ENCODE measurements at regions not wholly inside any gene's neighbourhood (a gene's known extent, or its start where the extent isn't known, plus 50 kb on each side); places are given as distances from the start of the nearest gene placed in this dataset.

GRCh38 chr1:164991763-164992314 lies 364.7 kb downstream of the LMX1A start:
- H3K9me3 ChIP-seq (ENCODE audit: low read length) = no peaks in the 10 kb centered on the region
- H3F3A ChIP-seq (ENCODE audit: insufficient read depth, low read length, poor library complexity, severe bottlenecking) = no peaks in the 10 kb centered on the region

GRCh38 chr1:164983023-164983650 lies 373.4 kb downstream of the LMX1A start:
- H4K20me1 ChIP-seq (ENCODE audit: insufficient read depth) = no peaks in the 10 kb centered on the region
- no peaks in the 10 kb centered on the region for H3K79me2 ChIP-seq (replicated peaks; ENCODE audit: insufficient read depth, low read length)
- TF ChIP-seq TAF1 (IDR thresholded peaks at IDR 0.05; ENCODE audit: low read depth) (no peak), SMC3 (conservative IDR thresholded peaks at IDR 0.05; ENCODE audit: poor library complexity) (no peak), EZH2 (IDR thresholded peaks at IDR 0.05; ENCODE audit: borderline replicate concordance, insufficient read depth, low read length, poor library complexity, severe bottlenecking) (no peak), RAD21 (conservative IDR thresholded peaks at IDR 0.05) (no peak), REST (IDR thresholded peaks at IDR 0.05; ENCODE audit: borderline replicate concordance) (no peak), CTCF (IDR thresholded peaks at IDR 0.05; ENCODE audit: poor library complexity, severe bottlenecking) (no peak), MXI1 (conservative IDR thresholded peaks at IDR 0.05; ENCODE audit: poor library complexity, severe bottlenecking) (no peak), EP300 (conservative IDR thresholded peaks at IDR 0.05; ENCODE audit: poor library complexity, severe bottlenecking) (no peak), POLR2AphosphoS5 (IDR thresholded peaks at IDR 0.05) (no peak)
- no peak overlapping the region for H3K4me2 ChIP-seq (ENCODE audit: low read length)
- no peaks in the 10 kb centered on the region for H3K36me3 ChIP-seq (ENCODE audit: insufficient read depth, low read length)
- no peaks in the 10 kb centered on the region for H3F3A ChIP-seq (ENCODE audit: insufficient read depth, low read length, poor library complexity, severe bottlenecking)
- H3K27ac ChIP-seq (ENCODE audit: low read length) = peak overlapping the region; percentile 10
- no peak overlapping the region for H3K4me3 ChIP-seq (ENCODE audit: low read length)
- no peaks in the 10 kb centered on the region for H3K27me3 ChIP-seq (ENCODE audit: insufficient read depth, low read depth, low read length)
- H3K9ac ChIP-seq (ENCODE audit: low read length) = no peak overlapping the region
- no peak overlapping the region for H2AFZ ChIP-seq (ENCODE audit: low read depth, low read length)
- H3K9me3 ChIP-seq (ENCODE audit: low read length) = no peaks in the 10 kb centered on the region
- no peaks in the 10 kb centered on the region for H3K9me2 ChIP-seq (ENCODE audit: insufficient read depth, low read length)

More at GRCh38 chr1:164991763-164992314, 364.7 kb downstream of the LMX1A start:
- TF ChIP-seq RAD21 (conservative IDR thresholded peaks at IDR 0.05) (no peak), REST (IDR thresholded peaks at IDR 0.05; ENCODE audit: borderline replicate concordance) (no peak)
- Histone ChIP-seq H3K36me3 (ENCODE audit: insufficient read depth, low read length) (no peaks in the 10 kb centered on the region), H3K27me3 (ENCODE audit: insufficient read depth, low read depth, low read length) (no peaks in the 10 kb centered on the region), H4K20me1 (ENCODE audit: insufficient read depth) (no peaks in the 10 kb centered on the region), H2AFZ (ENCODE audit: low read depth, low read length) (no peak overlapping the region), H3K9me2 (ENCODE audit: insufficient read depth, low read length) (no peaks in the 10 kb centered on the region), H3K4me2 (ENCODE audit: low read length) (no peak overlapping the region), H3K79me2 (replicated peaks; ENCODE audit: insufficient read depth, low read length) (no peaks in the 10 kb centered on the region), H3K27ac (ENCODE audit: low read length) (no peak overlapping the region), H3K9ac (ENCODE audit: low read length) (no peak overlapping the region), H3K4me3 (ENCODE audit: low read length) (no peak overlapping the region)
